CD14-positive monocyte (primary cell): ENCODE measurements at regions not wholly inside any gene's neighbourhood (a gene's known extent, or its start where the extent isn't known, plus 50 kb on each side); places are given as distances from the start of the nearest gene placed in this dataset. TPM values are rescaled to one million over a fixed set of nuclear protein-coding genes. Genes with fewer than 3 reads are reported as not detected.

Experiments
- DNase-seq, 3 donors: peaks; one replicate each; pipeline ENCODE4 v3.0.0-alpha.2; 2011 to 2022
- H2AFZ ChIP-seq: 2 replicates; pipeline ENCODE4 v1.6.0; 2012; ENCODE audit warnings: mild to moderate bottlenecking, low read depth, low read length, inconsistent platforms; ENCODE audit not compliant: insufficient read depth, poor library complexity, severe bottlenecking
- H3K27ac ChIP-seq, 2 donors: 1 replicate in 1 of 2; 2 replicates in 1 of 2; pipeline ENCODE4 v1.5.1; 2012 to 2013; ENCODE audit warnings: low read length in 2 of 2, control low read depth in 1 of 2, inconsistent platforms in 1 of 2, low read depth in 1 of 2, mild to moderate bottlenecking in 1 of 2
- H3K27me3 ChIP-seq, 2 donors: one replicate each; pipeline versions ENCODE4 v1.6.0 to v1.6.1; 2011 to 2013; ENCODE audit warnings: low read length in 2 of 2; ENCODE audit not compliant: control insufficient read depth in 2 of 2, insufficient read depth in 2 of 2
- H3K36me3 ChIP-seq, 2 donors: replicated peaks in 1 of 2; 1 replicate in 1 of 2; 2 replicates in 1 of 2; pipeline versions ENCODE4 v1.5.1 to v1.6.1; 2012 to 2013; ENCODE audit warnings: low read length in 2 of 2, control low read depth in 1 of 2, inconsistent platforms in 1 of 2, mild to moderate bottlenecking in 1 of 2; ENCODE audit not compliant: insufficient read depth in 2 of 2, control insufficient read depth in 1 of 2
- H3K4me1 ChIP-seq, 2 donors: 1 replicate in 1 of 2; 2 replicates in 1 of 2; pipeline versions ENCODE4 v1.5.1 to v1.6.1; 2012 to 2013; ENCODE audit warnings: low read length in 2 of 2, control low read depth in 1 of 2, inconsistent platforms in 1 of 2, mild to moderate bottlenecking in 1 of 2, moderate library complexity in 1 of 2; ENCODE audit not compliant: insufficient read depth in 2 of 2, control insufficient read depth in 1 of 2
- H3K4me2 ChIP-seq: replicated peaks from 2 replicates; pipeline ENCODE3; 2012; ENCODE audit warnings: low read length, moderate library complexity, mild to moderate bottlenecking; ENCODE audit not compliant: poor library complexity, severe bottlenecking; ENCODE audit errors: extremely low read depth
- H3K4me3 ChIP-seq, 3 experiments: fragments of 200-600 bp in 1 of 3; sonication (generic) in 1 of 3; replicated peaks in 1 of 3; 1 replicate in 2 of 3; 2 replicates in 1 of 3; pipeline ENCODE4 v1.5.1; 2011 to 2013; ENCODE audit warnings: low read length in 3 of 3, mild to moderate bottlenecking in 3 of 3, control low read depth in 2 of 3, low read depth in 2 of 3, inconsistent platforms in 1 of 3, moderate library complexity in 1 of 3
- H3K79me2 ChIP-seq: 2 replicates; pipeline ENCODE4 v1.6.0; 2012; ENCODE audit warnings: mild to moderate bottlenecking, control low read depth, inconsistent platforms, low read length, moderate library complexity; ENCODE audit not compliant: insufficient read depth
- H3K9ac ChIP-seq: 2 replicates; pipeline ENCODE4 v1.6.0; 2017; ENCODE audit warnings: low read length, mild to moderate bottlenecking; ENCODE audit not compliant: insufficient read depth, poor library complexity, severe bottlenecking
- H3K9me3 ChIP-seq, 2 donors: replicated peaks in 1 of 2; 1 replicate in 1 of 2; 2 replicates in 1 of 2; pipeline versions ENCODE4 v1.5.1 to v1.6.1; 2012 to 2013; ENCODE audit warnings: low read length in 2 of 2, control low read depth in 1 of 2; ENCODE audit not compliant: control insufficient read depth in 1 of 2, insufficient read depth in 1 of 2
- H4K20me1 ChIP-seq: 2 replicates; pipeline ENCODE4 v1.6.0; 2012; ENCODE audit warnings: mild to moderate bottlenecking, low read length, control low read depth, moderate library complexity; ENCODE audit not compliant: insufficient read depth
- H3K27ac Mint-ChIP-seq, 7 donors: one replicate each; pipeline ENCODE4 v1.8.0; 2020; ENCODE audit warnings: mild to moderate bottlenecking in 7 of 7, mixed read lengths in 7 of 7, moderate library complexity in 6 of 7, inconsistent platforms in 2 of 7
- H3K27me3 Mint-ChIP-seq, 3 donors: one replicate each; pipeline ENCODE4 v1.8.0; 2021 to 2022; ENCODE audit warnings: low read depth in 3 of 3, mild to moderate bottlenecking in 3 of 3, mixed read lengths in 3 of 3, moderate library complexity in 3 of 3, inconsistent platforms in 1 of 3
- H3K36me3 Mint-ChIP-seq, 2 donors: one replicate each; pipeline ENCODE4 v1.8.0; 2020; ENCODE audit warnings: mixed read lengths in 2 of 2, inconsistent platforms in 1 of 2, mild to moderate bottlenecking in 1 of 2
- H3K4me1 Mint-ChIP-seq: one replicate; pipeline ENCODE4 v1.8.0; 2020; ENCODE audit warnings: mild to moderate bottlenecking, mixed read lengths
- H3K4me3 Mint-ChIP-seq, 2 donors: one replicate each; pipeline ENCODE4 v1.8.0; 2020; ENCODE audit warnings: mild to moderate bottlenecking in 2 of 2, mixed read lengths in 2 of 2, moderate library complexity in 1 of 2
- H3K9me3 Mint-ChIP-seq, 7 donors: one replicate each; pipeline ENCODE4 v1.8.0; 2020 to 2022; ENCODE audit warnings: mixed read lengths in 7 of 7, mild to moderate bottlenecking in 6 of 7, moderate library complexity in 6 of 7, inconsistent platforms in 2 of 7
- CTCF ChIP-seq: fragments of 200-600 bp; IDR thresholded peaks from one replicate; pipeline ENCODE4 v1.8.0; 2022; ENCODE audit warnings: antibody characterized with exemption, mild to moderate bottlenecking
- WGBS: methylation state at CpG from one replicate; pipeline ENCODE4 v1.1.5; 2013; ENCODE audit warnings: missing lambda C conversion rate; ENCODE audit not compliant: insufficient coverage; 5-methylcytosine and 5-hydroxymethylcytosine counted together
- intact Hi-C, 2 donors: fragments of 100-400 bp; cut with micrococcal nuclease; formaldehyde crosslinking; loops; one replicate each; pipeline versions ENCODE4 v1.15.0 to v1.15.1; 2023
- small RNA-seq: library from RNA; depleted of rRNA; stranded (forward); fragments of <200 nt; gene quantifications from one replicate; pipeline ENCODE3, GENCODE V24; 2012; ENCODE audit warnings: low read depth; ENCODE audit not compliant: insufficient read length

DNA sequence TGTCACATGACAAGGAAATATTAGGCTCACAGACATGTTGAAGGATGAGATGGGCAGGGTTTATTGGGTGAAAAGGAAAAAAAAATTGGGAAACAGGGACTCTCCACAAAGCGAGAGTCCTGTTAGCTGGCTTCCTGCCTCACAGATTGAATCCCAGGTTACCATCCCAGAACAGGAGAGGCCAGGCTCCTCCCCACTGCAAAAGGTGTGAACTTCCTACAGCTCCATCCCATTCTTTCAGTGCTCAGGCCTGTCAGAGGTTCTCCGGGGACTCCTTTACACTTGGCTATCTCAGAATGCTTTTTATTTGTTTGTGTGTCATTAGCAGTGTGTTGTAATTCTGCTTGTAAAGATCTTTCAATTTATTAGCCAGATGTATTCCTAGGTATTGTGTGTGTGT lies 115.1 kb downstream of the ADTRP start:
- H3K4me2 ChIP-seq: no peak overlapping the region
- no peaks in the 10 kb centered on the region for H3K36me3 Mint-ChIP-seq
- H3K36me3 ChIP-seq: no peaks in the 10 kb centered on the region
- no peaks in the 10 kb centered on the region for H3K4me1 ChIP-seq
- H3K9me3 Mint-ChIP-seq: peaks cover 0 to under 1% (median 0%) of the 10 kb centered on the region in 7 donors
- no peak overlapping the region for H3K4me3 ChIP-seq
- H3K9ac ChIP-seq: no peak overlapping the region
- no peak overlapping the region for H3K27ac Mint-ChIP-seq
- DNase-seq: no peak
- peaks cover 1% of the 10 kb centered on the region in 3 donors for H3K27me3 Mint-ChIP-seq
- no peaks in the 10 kb centered on the region for H3K79me2 ChIP-seq
- no peaks in the 10 kb centered on the region for H4K20me1 ChIP-seq
- H3K4me1 Mint-ChIP-seq: peaks cover 4% of the 10 kb centered on the region
- no peaks in the 10 kb centered on the region for H3K9me3 ChIP-seq
- TF ChIP-seq CTCF: no peak
- H3K27ac ChIP-seq: no peak overlapping the region
- no peak overlapping the region for H3K4me3 Mint-ChIP-seq
- peaks cover 0 to 2% of the 10 kb centered on the region in 2 donors for H3K27me3 ChIP-seq
- no CpG with 5 or more reads among the region's 2 CpGs for WGBS
- intact Hi-C loops: loop anchor here in 1 of 2 donors (10.0 kb wide), 1 partner anchor 631 kb away; the partner anchor contains the start of gene EDN1
- H2AFZ ChIP-seq: no peak overlapping the region

Small RNA genes lying in the stretch of these regions (small RNA-seq; reads per million reads assigned to genes)
- gene RF00017: not detected
